HG03280 (cell line): ENCODE measurements at regions not wholly inside any gene's neighbourhood (a gene's known extent, or its start where the extent isn't known, plus 50 kb on each side); places are given as distances from the start of the nearest gene placed in this dataset.

ENCODE experiments used
- ATAC-seq: cut with Tn5 transposase; IDR thresholded peaks from one replicate; pipeline ENCODE4 v1.9.1; 2021; ENCODE audit warnings: mild to moderate bottlenecking, moderate library complexity; ENCODE audit not compliant: unreplicated experiment

- ATAC-seq = no peak
Measured at GRCh38 chr10:131781791-131782190, 119.0 kb upstream of the PPP2R2D start.

GRCh38 chr10:131784363-131785120 is 116.3 kb upstream of the PPP2R2D start:
- ATAC-seq = no peak

GRCh38 chr10:131785121-131785460 is 115.7 kb upstream of the PPP2R2D start:
- no peak for ATAC-seq

GRCh38 chr10:131786756-131787605 is 113.8 kb upstream of the PPP2R2D start:
- ATAC-seq = no peak

GRCh38 chr10:131787961-131788360 is 112.8 kb upstream of the PPP2R2D start:
- no peak for ATAC-seq

- ATAC-seq = no peak
Measured at GRCh38 chr10:131788386-131788785, 112.4 kb upstream of the PPP2R2D start.

GRCh38 chr10:131789516-131789915 is 111.3 kb upstream of the PPP2R2D start:
- no peak for ATAC-seq

- no peak for ATAC-seq
Measured at GRCh38 chr10:131790021-131790420, 110.8 kb upstream of the PPP2R2D start.

GRCh38 chr10:131792011-131792651 is 108.7 kb upstream of the PPP2R2D start:
- ATAC-seq = no peak

GRCh38 chr10:131792809-131793208 is 108.0 kb upstream of the PPP2R2D start:
- ATAC-seq = no peak

GRCh38 chr10:131795761-131796160 is 105.0 kb upstream of the PPP2R2D start:
- no peak for ATAC-seq

GRCh38 chr10:131797626-131798025 is 103.2 kb upstream of the PPP2R2D start:
- ATAC-seq = no peak

GRCh38 chr10:131799429-131799828 is 101.4 kb upstream of the PPP2R2D start:
- ATAC-seq = no peak

GRCh38 chr10:131802156-131802915 is 98.5 kb upstream of the PPP2R2D start:
- no peak for ATAC-seq

GRCh38 chr10:131802996-131803395 is 97.8 kb upstream of the PPP2R2D start:
- ATAC-seq = no peak

GRCh38 chr10:131803860-131804425 is 96.9 kb upstream of the PPP2R2D start:
- ATAC-seq = no peak

- no peak for ATAC-seq
Measured at GRCh38 chr10:131804551-131805295, 96.1 kb upstream of the PPP2R2D start.

GRCh38 chr10:131805696-131806095 is 95.1 kb upstream of the PPP2R2D start:
- ATAC-seq = no peak

- ATAC-seq = no peak
Measured at GRCh38 chr10:131806146-131806545, 94.7 kb upstream of the PPP2R2D start.
